CD4-positive, alpha-beta memory T cell (primary cell): ENCODE measurements at regions not wholly inside any gene's neighbourhood (a gene's known extent, or its start where the extent isn't known, plus 50 kb on each side); places are given as distances from the start of the nearest gene placed in this dataset.

Source experiments
- CTCF ChIA-PET: fragments of 350-600 bp; sonication (Branson Sonifier 250); formaldehyde crosslinking; loops from one replicate; lab custom pipeline; 2021; ENCODE audit warnings: inconsistent platforms; ENCODE audit not compliant: partially characterized antibody; lab: Charles Lee
- POLR2A ChIA-PET: fragments of 350-600 bp; sonication (Branson Sonifier 250); formaldehyde crosslinking; loops from one replicate; lab custom pipeline; 2021; ENCODE audit not compliant: partially characterized antibody; lab: Charles Lee
- DNase-seq, 5 donors: peaks; one replicate each; pipeline versions ENCODE4 v3.0.0 to v3.0.0-alpha.2; 2020 to 2022; ENCODE audit warnings: mixed read lengths in 1 of 5
- H3K27ac ChIP-seq: one replicate; pipeline ENCODE4 v1.7.0; 2013; ENCODE audit warnings: low read depth, low read length
- H3K27me3 ChIP-seq: 2 replicates; pipeline ENCODE4 v1.7.0; 2013; ENCODE audit warnings: mild to moderate bottlenecking, low read length, moderate library complexity; ENCODE audit not compliant: insufficient read depth
- H3K36me3 ChIP-seq: 2 replicates; pipeline ENCODE4 v1.7.0; 2013; ENCODE audit warnings: mild to moderate bottlenecking, low read length, moderate library complexity; ENCODE audit not compliant: insufficient read depth
- H3K4me1 ChIP-seq: 2 replicates; pipeline ENCODE4 v1.7.0; 2013; ENCODE audit warnings: mild to moderate bottlenecking, low read length, moderate library complexity; ENCODE audit not compliant: insufficient read depth
- H3K4me3 ChIP-seq, 2 donors: one replicate each; pipeline ENCODE4 v1.7.0; 2013; ENCODE audit warnings: low read length in 2 of 2, mild to moderate bottlenecking in 1 of 2
- H3K9me3 ChIP-seq, 2 donors: one replicate each; pipeline ENCODE4 v1.7.0; 2013; ENCODE audit warnings: low read length in 2 of 2, control low read depth in 1 of 2; ENCODE audit not compliant: control insufficient read depth in 1 of 2
- H3K27ac Mint-ChIP-seq, 7 donors: one replicate each; pipeline ENCODE4 v1.8.0; 2020 to 2021; ENCODE audit warnings: mixed read lengths in 7 of 7, mild to moderate bottlenecking in 6 of 7, inconsistent platforms in 3 of 7, moderate library complexity in 3 of 7
- H3K27me3 Mint-ChIP-seq, 2 donors: one replicate each; pipeline ENCODE4 v1.8.0; 2020 to 2021; ENCODE audit warnings: mixed read lengths in 2 of 2
- H3K36me3 Mint-ChIP-seq, 2 donors: one replicate each; pipeline ENCODE4 v1.8.0; 2020 to 2021; ENCODE audit warnings: mixed read lengths in 2 of 2, inconsistent platforms in 1 of 2, mild to moderate bottlenecking in 1 of 2
- H3K4me1 Mint-ChIP-seq, 4 donors: one replicate each; pipeline ENCODE4 v1.8.0; 2020 to 2021; ENCODE audit warnings: mixed read lengths in 4 of 4, mild to moderate bottlenecking in 1 of 4
- H3K4me3 Mint-ChIP-seq, 8 donors: one replicate each; pipeline ENCODE4 v1.8.0; 2020 to 2021; ENCODE audit warnings: mixed read lengths in 8 of 8, mild to moderate bottlenecking in 7 of 8, moderate library complexity in 6 of 8, inconsistent platforms in 3 of 8
- H3K9me3 Mint-ChIP-seq, 8 donors: one replicate each; pipeline ENCODE4 v1.8.0; 2020 to 2021; ENCODE audit warnings: mixed read lengths in 8 of 8, mild to moderate bottlenecking in 5 of 8, inconsistent platforms in 3 of 8, moderate library complexity in 1 of 8
- intact Hi-C: fragments of 100-400 bp; cut with micrococcal nuclease; formaldehyde crosslinking; loops from one replicate; pipeline ENCODE4 v1.15.1; 2023

DNA sequence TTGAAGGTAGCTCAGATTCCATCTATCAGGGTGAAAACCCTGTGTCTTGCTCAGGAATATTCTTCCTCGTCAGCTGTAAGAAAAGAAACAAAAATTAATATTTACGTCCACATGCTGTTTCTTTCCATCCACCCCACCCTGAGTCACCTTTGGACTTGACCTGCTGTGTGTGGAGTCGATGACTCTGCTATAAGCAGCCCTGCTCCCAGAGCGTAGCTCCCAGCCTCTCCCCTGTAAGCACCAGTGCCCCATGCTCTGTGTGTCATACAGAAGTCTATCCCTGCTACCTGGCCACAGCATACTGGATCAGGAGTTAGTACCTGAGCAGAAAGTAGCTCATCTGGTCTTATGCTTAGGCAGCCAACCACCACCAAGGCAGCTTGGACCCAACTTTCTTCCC is 223.6 kb downstream of the SOD2 start:
- ChIA-PET CTCF (no interaction called here), POLR2A (no interaction called here)
- H3K4me1 Mint-ChIP-seq: no peaks in the 10 kb centered on the region
- DNase-seq: no peak
- intact Hi-C loops: no loop called here
- no peaks in the 10 kb centered on the region for H3K36me3 Mint-ChIP-seq
- Histone ChIP-seq H3K27ac (no peak overlapping the region), H3K9me3 (no peaks in the 10 kb centered on the region), H3K4me1 (no peaks in the 10 kb centered on the region), H3K27me3 (peaks cover 3% of the 10 kb centered on the region), H3K36me3 (no peaks in the 10 kb centered on the region), H3K4me3 (no peak overlapping the region)
- H3K27me3 Mint-ChIP-seq: peaks cover 5 to 10% of the 10 kb centered on the region in 2 donors
- peaks cover 0 to 5% (median 0%) of the 10 kb centered on the region in 8 donors for H3K9me3 Mint-ChIP-seq
- peak overlapping the region in 1 of 7 donors; percentile 49 for H3K27ac Mint-ChIP-seq
- H3K4me3 Mint-ChIP-seq: no peak overlapping the region

DNA sequence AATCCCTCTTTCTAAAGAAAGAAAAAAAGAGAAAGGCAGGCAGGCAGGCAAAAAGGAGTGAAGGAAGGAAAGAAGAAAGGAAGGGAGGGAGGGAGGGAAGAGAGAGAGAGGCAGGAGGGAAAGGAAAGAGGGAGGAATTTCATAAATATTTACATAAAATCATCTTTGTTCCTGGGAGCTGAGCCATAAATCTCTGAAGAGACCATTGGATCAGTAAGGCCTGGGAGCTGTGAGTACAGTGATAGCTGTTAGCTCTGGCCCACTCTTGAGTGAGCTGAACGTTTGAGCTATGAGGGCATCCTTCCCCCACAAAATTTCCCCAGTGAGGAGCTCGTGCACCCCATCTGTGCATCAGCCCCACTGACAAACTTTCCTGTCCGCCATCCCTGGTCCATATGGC is 224.0 kb downstream of the SOD2 start:
- Mint-ChIP-seq H3K27me3 (peaks cover 5 to 11% of the 10 kb centered on the region in 2 donors), H3K27ac (no peak overlapping the region), H3K36me3 (no peaks in the 10 kb centered on the region), H3K4me3 (no peak overlapping the region), H3K4me1 (no peaks in the 10 kb centered on the region), H3K9me3 (peaks cover 0 to 5% (median 0%) of the 10 kb centered on the region in 8 donors)
- DNase-seq: no peak
- no peaks in the 10 kb centered on the region for H3K9me3 ChIP-seq
- no peaks in the 10 kb centered on the region for H3K4me1 ChIP-seq
- H3K4me3 ChIP-seq: no peak overlapping the region
- H3K36me3 ChIP-seq: no peaks in the 10 kb centered on the region
- intact Hi-C loops: no loop called here
- H3K27ac ChIP-seq: no peak overlapping the region
- ChIA-PET CTCF (no interaction called here), POLR2A (no interaction called here)
- H3K27me3 ChIP-seq: peaks cover 3% of the 10 kb centered on the region

GRCh38 chr6:159467473-159468041 is 225.5 kb downstream of the SOD2 start:
- Mint-ChIP-seq H3K36me3 (no peaks in the 10 kb centered on the region), H3K9me3 (peaks cover 0 to 5% (median 0%) of the 10 kb centered on the region in 8 donors), H3K4me1 (no peaks in the 10 kb centered on the region), H3K27me3 (peaks cover 5 to 16% of the 10 kb centered on the region in 2 donors), H3K4me3 (no peak overlapping the region), H3K27ac (no peak overlapping the region)
- POLR2A ChIA-PET: no interaction called here
- Histone ChIP-seq H3K27me3 (peaks cover 3% of the 10 kb centered on the region), H3K36me3 (no peaks in the 10 kb centered on the region), H3K9me3 (no peaks in the 10 kb centered on the region), H3K4me3 (no peak overlapping the region), H3K4me1 (no peaks in the 10 kb centered on the region), H3K27ac (no peak overlapping the region)
- no peak for DNase-seq
- intact Hi-C loops: no loop called here
- CTCF ChIA-PET: no interaction called here

DNA sequence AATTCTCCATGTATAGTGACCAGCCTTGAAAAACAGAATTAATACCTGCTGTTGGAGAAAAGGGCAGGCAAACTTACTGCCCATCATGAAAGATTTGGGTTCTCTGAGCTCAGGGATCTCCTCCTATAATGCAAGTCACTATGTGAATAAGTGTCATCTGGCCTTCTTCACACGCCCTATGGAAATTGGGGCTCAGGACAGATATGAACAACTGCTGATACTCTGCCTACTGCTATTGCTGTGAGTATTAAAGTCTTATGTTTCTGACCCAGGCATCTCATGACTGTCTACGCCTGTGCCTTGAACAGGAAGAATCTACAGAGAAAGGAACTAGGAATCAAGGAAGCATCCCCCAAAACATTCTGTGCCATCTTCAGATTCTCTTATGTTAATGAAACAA is 226.1 kb downstream of the SOD2 start:
- H3K27ac Mint-ChIP-seq: no peak overlapping the region
- H3K9me3 ChIP-seq: no peaks in the 10 kb centered on the region
- H3K4me1 Mint-ChIP-seq: no peaks in the 10 kb centered on the region
- no peak overlapping the region for H3K4me3 Mint-ChIP-seq
- no peak for DNase-seq
- POLR2A ChIA-PET: no interaction called here
- peaks cover 0 to 5% (median 0%) of the 10 kb centered on the region in 8 donors for H3K9me3 Mint-ChIP-seq
- no peak overlapping the region for H3K4me3 ChIP-seq
- peaks cover 5 to 16% of the 10 kb centered on the region in 2 donors for H3K27me3 Mint-ChIP-seq
- H3K27ac ChIP-seq: no peak overlapping the region
- peaks cover 3% of the 10 kb centered on the region for H3K27me3 ChIP-seq
- no peaks in the 10 kb centered on the region for H3K36me3 ChIP-seq
- H3K4me1 ChIP-seq: no peaks in the 10 kb centered on the region
- intact Hi-C loops: no loop called here
- CTCF ChIA-PET: interaction anchor here (1.0 kb wide), 1 partner anchor 21 kb away, joined by 3 read pairs; no protein-coding TSS in a partner anchor
- no peaks in the 10 kb centered on the region for H3K36me3 Mint-ChIP-seq

DNA sequence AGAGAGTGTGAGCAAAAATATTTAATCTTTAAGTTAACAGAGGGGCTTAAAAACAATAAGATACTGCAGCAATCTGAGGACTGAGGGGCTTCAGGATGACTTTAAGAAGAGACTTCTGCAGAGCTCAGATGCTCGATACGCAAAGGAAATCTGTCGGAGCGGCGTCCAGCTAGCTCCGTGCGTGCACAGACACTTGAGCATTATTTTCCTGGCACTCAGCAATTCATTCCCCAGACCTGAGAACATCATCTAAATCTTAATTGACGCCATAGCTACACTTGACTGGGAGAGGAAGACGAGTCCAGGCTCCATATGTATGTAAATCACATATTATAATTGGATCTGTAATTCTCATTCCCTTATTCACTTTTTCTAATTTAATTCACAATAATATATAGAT is 228.2 kb downstream of the SOD2 start:
- H3K27ac Mint-ChIP-seq: no peak overlapping the region
- Histone ChIP-seq H3K4me3 (no peak overlapping the region), H3K4me1 (no peaks in the 10 kb centered on the region), H3K9me3 (no peaks in the 10 kb centered on the region), H3K27ac (no peak overlapping the region), H3K27me3 (peaks cover 3% of the 10 kb centered on the region), H3K36me3 (no peaks in the 10 kb centered on the region)
- ChIA-PET POLR2A (no interaction called here), CTCF (no interaction called here)
- H3K9me3 Mint-ChIP-seq: peaks cover 0 to 1% (median 0%) of the 10 kb centered on the region in 8 donors
- H3K4me3 Mint-ChIP-seq: no peak overlapping the region
- no peaks in the 10 kb centered on the region for H3K4me1 Mint-ChIP-seq
- DNase-seq: no peak
- peaks cover 11 to 15% of the 10 kb centered on the region in 2 donors for H3K27me3 Mint-ChIP-seq
- intact Hi-C loops: loop anchor here (5.0 kb wide), 1 partner anchor 298 kb away; the partner anchor contains the start of gene FNDC1
- no peaks in the 10 kb centered on the region for H3K36me3 Mint-ChIP-seq

DNA sequence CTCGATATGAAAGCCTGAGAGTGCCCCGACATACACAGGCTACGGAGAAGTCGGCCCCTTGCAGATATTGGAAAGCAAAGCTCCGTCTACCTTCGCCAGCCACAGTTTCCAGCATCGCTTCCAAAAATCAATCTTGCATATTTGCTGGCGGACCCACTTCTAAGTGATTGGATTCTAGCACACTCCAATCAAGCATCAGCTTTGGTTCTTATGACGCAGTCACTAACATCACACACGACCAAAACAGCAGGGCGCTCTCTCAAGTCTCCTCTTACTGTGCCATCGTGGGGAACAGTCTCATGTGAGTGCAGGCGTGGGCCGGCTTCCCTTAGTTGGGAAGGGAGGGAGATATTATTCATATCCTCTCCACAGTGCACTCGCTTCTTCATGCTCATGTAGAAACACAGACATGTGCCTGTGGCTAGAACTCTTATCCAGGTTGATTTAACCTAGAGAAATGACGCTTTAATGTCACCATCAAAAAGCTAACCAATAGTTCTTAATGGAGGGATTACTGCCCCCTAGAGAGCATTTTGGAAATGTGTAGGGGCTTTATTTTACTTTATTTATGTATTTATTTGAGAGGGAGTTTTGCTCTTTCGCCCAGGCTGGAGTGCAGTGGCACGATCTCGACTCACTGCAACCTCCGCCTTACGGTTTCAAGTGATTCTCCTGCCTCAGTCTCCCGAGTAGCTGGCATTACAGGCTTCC is 229.8 kb downstream of the SOD2 start:
- Histone ChIP-seq H3K4me1 (no peaks in the 10 kb centered on the region), H3K27me3 (peaks cover 3% of the 10 kb centered on the region), H3K36me3 (no peaks in the 10 kb centered on the region), H3K4me3 (no peak overlapping the region), H3K27ac (no peak overlapping the region), H3K9me3 (no peaks in the 10 kb centered on the region)
- ChIA-PET POLR2A (no interaction called here), CTCF (no interaction called here)
- Mint-ChIP-seq H3K4me3 (no peak overlapping the region), H3K36me3 (no peaks in the 10 kb centered on the region), H3K4me1 (no peaks in the 10 kb centered on the region), H3K27me3 (peaks cover 9% of the 10 kb centered on the region in 2 donors), H3K9me3 (peaks cover 0 to 6% (median 0%) of the 10 kb centered on the region in 8 donors), H3K27ac (no peak overlapping the region)
- peak in 1 of 5 donors; percentile 1 for DNase-seq
- intact Hi-C loops: loop anchor here (5.0 kb wide), 1 partner anchor 296 kb away; the partner anchor contains the start of gene FNDC1

GRCh38 chr6:159462431-159462830 is 230.6 kb downstream of the SOD2 start:
- H3K9me3 Mint-ChIP-seq: peaks cover 0 to 6% (median 0%) of the 10 kb centered on the region in 8 donors
- no peak overlapping the region for H3K27ac Mint-ChIP-seq
- Histone ChIP-seq H3K9me3 (no peaks in the 10 kb centered on the region), H3K36me3 (no peaks in the 10 kb centered on the region), H3K27me3 (peaks cover 3% of the 10 kb centered on the region), H3K4me1 (no peaks in the 10 kb centered on the region), H3K4me3 (no peak overlapping the region), H3K27ac (no peak overlapping the region)
- H3K36me3 Mint-ChIP-seq: no peaks in the 10 kb centered on the region
- POLR2A ChIA-PET: no interaction called here
- H3K27me3 Mint-ChIP-seq: peaks cover 9% of the 10 kb centered on the region in 2 donors
- DNase-seq: no peak
- intact Hi-C loops: loop anchor here (5.0 kb wide), 1 partner anchor 295 kb away; the partner anchor contains the start of gene FNDC1
- H3K4me3 Mint-ChIP-seq: no peak overlapping the region
- CTCF ChIA-PET: no interaction called here
- H3K4me1 Mint-ChIP-seq: no peaks in the 10 kb centered on the region
